H1 (cell line): ENCODE measurements at regions not wholly inside any gene's neighbourhood (a gene's known extent, or its start where the extent isn't known, plus 50 kb on each side); places are given as distances from the start of the nearest gene placed in this dataset.

Source experiments
- CEBPB ChIP-seq: IDR thresholded peaks from 2 replicates; pipeline ENCODE4 v1.6.1; 2012; ENCODE audit warnings: low read depth, low read length
- CHD2 ChIP-seq: IDR thresholded peaks from 2 replicates; pipeline ENCODE4 v1.6.1; 2012; ENCODE audit warnings: low read length, improper control_type of control experiment
- JUN ChIP-seq: IDR thresholded peaks from 2 replicates; pipeline ENCODE4 v1.6.1; 2011; ENCODE audit warnings: low read depth, mild to moderate bottlenecking, improper control_type of control experiment, low read length
- POLR2A ChIP-seq, 2 experiments: IDR thresholded peaks; 1 replicate in 1 of 2; 2 replicates in 1 of 2; pipeline ENCODE4 v1.6.1; 2011; ENCODE audit warnings: low read depth in 2 of 2, low read length in 2 of 2, mild to moderate bottlenecking in 2 of 2; ENCODE audit errors: control extremely low read depth in 1 of 2
- POLR2AphosphoS5 ChIP-seq: IDR thresholded peaks from 2 replicates; pipeline ENCODE4 v1.6.1; 2011; ENCODE audit warnings: low read depth, low read length
- RNF2 ChIP-seq: fragments of 200-900, 300-1000 bp; sonication (generic); IDR thresholded peaks from 2 replicates; pipeline ENCODE4 v1.7.1; 2016; ENCODE audit warnings: borderline replicate concordance, low read depth, mild to moderate bottlenecking, antibody characterized with exemption, low read length; ENCODE audit not compliant: poor library complexity, severe bottlenecking; ENCODE audit errors: missing control alignments
- RXRA ChIP-seq: IDR thresholded peaks from 2 replicates; pipeline ENCODE4 v1.6.1; 2011; ENCODE audit warnings: low read depth, mild to moderate bottlenecking, low read length, moderate library complexity; ENCODE audit not compliant: insufficient read depth
- SRF ChIP-seq: IDR thresholded peaks from 2 replicates; pipeline ENCODE4 v1.6.1; 2011; ENCODE audit warnings: mild to moderate bottlenecking, low read depth, low read length, moderate library complexity
- SUZ12 ChIP-seq: fragments of 200-600 bp; sonication (generic); IDR thresholded peaks from 2 replicates; pipeline ENCODE4 v1.6.1; 2012; ENCODE audit warnings: mild to moderate bottlenecking, inconsistent platforms, low read length, moderate library complexity, mixed read lengths
- TF ChIP-seq, protein P1 (sequence below), 3 experiments: IDR thresholded peaks; 1 replicate in 2 of 3; 2 replicates in 1 of 3; pipeline versions ENCODE4 v1.5.1 to v1.6.1; 2011; ENCODE audit warnings: low read length in 3 of 3, mild to moderate bottlenecking in 3 of 3, inconsistent platforms in 2 of 3, low read depth in 1 of 3, moderate library complexity in 1 of 3; ENCODE audit not compliant: insufficient read depth in 1 of 3; ENCODE audit errors: control extremely low read depth in 1 of 3

GRCh38 chrX:20362268-20363267 is 95.9 kb upstream of the RPS6KA3 start:
- TF ChIP-seq CEBPB (no peak), POLR2A (IDR thresholded peaks at IDR 0.05; ENCODE audit: control extremely low read depth in 1 of 2, low read depth in 2 of 2, low read length in 2 of 2) (no peak), CHD2 (no peak), POLR2AphosphoS5 (no peak), RXRA (no peak), SRF (no peak), JUN (no peak), SUZ12 (no peak), RNF2 (no peak)
- TF ChIP-seq, protein P1, sequence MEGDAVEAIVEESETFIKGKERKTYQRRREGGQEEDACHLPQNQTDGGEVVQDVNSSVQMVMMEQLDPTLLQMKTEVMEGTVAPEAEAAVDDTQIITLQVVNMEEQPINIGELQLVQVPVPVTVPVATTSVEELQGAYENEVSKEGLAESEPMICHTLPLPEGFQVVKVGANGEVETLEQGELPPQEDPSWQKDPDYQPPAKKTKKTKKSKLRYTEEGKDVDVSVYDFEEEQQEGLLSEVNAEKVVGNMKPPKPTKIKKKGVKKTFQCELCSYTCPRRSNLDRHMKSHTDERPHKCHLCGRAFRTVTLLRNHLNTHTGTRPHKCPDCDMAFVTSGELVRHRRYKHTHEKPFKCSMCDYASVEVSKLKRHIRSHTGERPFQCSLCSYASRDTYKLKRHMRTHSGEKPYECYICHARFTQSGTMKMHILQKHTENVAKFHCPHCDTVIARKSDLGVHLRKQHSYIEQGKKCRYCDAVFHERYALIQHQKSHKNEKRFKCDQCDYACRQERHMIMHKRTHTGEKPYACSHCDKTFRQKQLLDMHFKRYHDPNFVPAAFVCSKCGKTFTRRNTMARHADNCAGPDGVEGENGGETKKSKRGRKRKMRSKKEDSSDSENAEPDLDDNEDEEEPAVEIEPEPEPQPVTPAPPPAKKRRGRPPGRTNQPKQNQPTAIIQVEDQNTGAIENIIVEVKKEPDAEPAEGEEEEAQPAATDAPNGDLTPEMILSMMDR (IDR thresholded peaks at IDR 0.05; ENCODE audit: control extremely low read depth in 1 of 3, insufficient read depth in 1 of 3, low read depth in 1 of 3, low read length in 3 of 3) = no peak
